ENCODE measurements at regions not wholly inside any gene's neighbourhood (a gene's known extent, or its start where the extent isn't known, plus 50 kb on each side); places are given as distances from the start of the nearest gene placed in this dataset.

- H3K4me3 ChIP-seq = no peak overlapping the region
- TF ChIP-seq EZH2phosphoT487 (IDR thresholded peaks at IDR 0.05; ENCODE audit: low read depth, severe bottlenecking, unreplicated experiment) = no peak
- no peak for TF ChIP-seq EZH2 (IDR thresholded peaks at IDR 0.05; ENCODE audit: borderline replicate concordance)
- TF ChIP-seq CTCF (IDR thresholded peaks at IDR 0.05; ENCODE audit: poor library complexity) = no peak
- no peak overlapping the region for H3K4me2 ChIP-seq
- no peaks in the 10 kb centered on the region for H3K4me1 ChIP-seq (ENCODE audit: insufficient read depth)
- H3K27me3 ChIP-seq = no peaks in the 10 kb centered on the region
- no peaks in the 10 kb centered on the region for H3K79me2 ChIP-seq
- H2AFZ ChIP-seq = no peak overlapping the region
- no peaks in the 10 kb centered on the region for H3K9me2 ChIP-seq (replicated peaks; ENCODE audit: insufficient read depth)
- 46% methylated on average over 1 of the region's 1 CpG for WGBS (ENCODE audit: low lambda C conversion rate, missing lambda C conversion rate)
- no peak for DNase-seq (ENCODE audit: low spot score)
- H3K36me3 ChIP-seq (replicated peaks; ENCODE audit: insufficient read depth, low read depth) = no peaks in the 10 kb centered on the region
- no peak overlapping the region for H3K27ac ChIP-seq
- H3K9me3 ChIP-seq (ENCODE audit: low read depth) = no peaks in the 10 kb centered on the region
- no peaks in the 10 kb centered on the region for H4K20me1 ChIP-seq (ENCODE audit: insufficient read depth, poor library complexity, severe bottlenecking)
These were observed 405.7 kb downstream of the HDGFL1 start for GRCh38 chr6:22975079-22975478.

- no peaks in the 10 kb centered on the region for H3K79me2 ChIP-seq
- no peaks in the 10 kb centered on the region for H3K27me3 ChIP-seq
- no peaks in the 10 kb centered on the region for H3K9me2 ChIP-seq (replicated peaks; ENCODE audit: insufficient read depth)
- no peaks in the 10 kb centered on the region for H3K36me3 ChIP-seq (replicated peaks; ENCODE audit: insufficient read depth, low read depth)
- no peaks in the 10 kb centered on the region for H4K20me1 ChIP-seq (ENCODE audit: insufficient read depth, poor library complexity, severe bottlenecking)
- no peak overlapping the region for H2AFZ ChIP-seq
- no peak overlapping the region for H3K4me2 ChIP-seq
- H3K27ac ChIP-seq = no peak overlapping the region
- 75% methylated on average over 2 of the region's 2 CpGs for WGBS (ENCODE audit: low lambda C conversion rate, missing lambda C conversion rate)
- DNase-seq (ENCODE audit: low spot score) = no peak
- no peaks in the 10 kb centered on the region for H3K4me1 ChIP-seq (ENCODE audit: insufficient read depth)
- TF ChIP-seq EZH2 (IDR thresholded peaks at IDR 0.05; ENCODE audit: borderline replicate concordance) = no peak
- no peak for TF ChIP-seq CTCF (IDR thresholded peaks at IDR 0.05; ENCODE audit: poor library complexity)
- H3K9me3 ChIP-seq (ENCODE audit: low read depth) = no peaks in the 10 kb centered on the region
- no peak overlapping the region for H3K4me3 ChIP-seq
These were observed 411.1 kb downstream of the HDGFL1 start for GRCh38 chr6:22980446-22980845.

GRCh38 chr6:23002044-23002619 is 432.8 kb downstream of the HDGFL1 start:
- Histone ChIP-seq H3K4me3 (no peak overlapping the region), H3K27me3 (no peaks in the 10 kb centered on the region), H3K79me2 (no peaks in the 10 kb centered on the region), H3K9me2 (replicated peaks; ENCODE audit: insufficient read depth) (no peaks in the 10 kb centered on the region), H4K20me1 (ENCODE audit: insufficient read depth, poor library complexity, severe bottlenecking) (no peaks in the 10 kb centered on the region), H2AFZ (no peak overlapping the region), H3K27ac (no peak overlapping the region), H3K36me3 (replicated peaks; ENCODE audit: insufficient read depth, low read depth) (no peaks in the 10 kb centered on the region), H3K4me2 (no peak overlapping the region), H3K4me1 (ENCODE audit: insufficient read depth) (peaks cover 4% of the 10 kb centered on the region), H3K9me3 (ENCODE audit: low read depth) (no peaks in the 10 kb centered on the region)
- no peak for DNase-seq (ENCODE audit: low spot score)
- no peak for TF ChIP-seq CTCF (IDR thresholded peaks at IDR 0.05; ENCODE audit: poor library complexity)
- TF ChIP-seq EZH2phosphoT487 (IDR thresholded peaks at IDR 0.05; ENCODE audit: low read depth, severe bottlenecking, unreplicated experiment) = no peak
- TF ChIP-seq EZH2 (IDR thresholded peaks at IDR 0.05; ENCODE audit: borderline replicate concordance) = no peak
- WGBS (ENCODE audit: low lambda C conversion rate, missing lambda C conversion rate) = 100% methylated on average over 1 of the region's 1 CpG
